Esophagus muscularis mucosa (tissue), 4 donors: ENCODE measurements at regions not wholly inside any gene's neighbourhood (a gene's known extent, or its start where the extent isn't known, plus 50 kb on each side); places are given as distances from the start of the nearest gene placed in this dataset.

ENCODE experiments used
- DNase-seq: peaks from one replicate; pipeline ENCODE4 v3.0.0-alpha.2; 2017; ENCODE audit errors: extremely low spot score
- H3K27ac ChIP-seq, 4 donors: fragments of 200-600 bp; sonication (generic); replicated peaks in 1 of 4; 1 replicate in 3 of 4; 2 replicates in 1 of 4; pipeline ENCODE4 v1.5.1; 2016 to 2019; ENCODE audit warnings: mild to moderate bottlenecking in 1 of 4
- H3K27me3 ChIP-seq, 4 donors: fragments of 200-600 bp; sonication (generic); one replicate each; pipeline versions ENCODE4 v1.5.1 to v1.6.0; 2016 to 2019
- H3K36me3 ChIP-seq, 4 donors: fragments of 200-600 bp; sonication (generic); one replicate each; pipeline ENCODE4 v1.5.1; 2016 to 2019
- H3K4me1 ChIP-seq, 4 donors: fragments of 200-600 bp; sonication (generic); one replicate each; pipeline ENCODE4 v1.5.1; 2016 to 2019
- H3K4me3 ChIP-seq, 4 donors: fragments of 200-600 bp; sonication (generic); 1 replicate in 2 of 4; 2 replicates in 2 of 4; pipeline ENCODE4 v1.5.1; 2016 to 2019; ENCODE audit warnings: mild to moderate bottlenecking in 4 of 4, moderate library complexity in 1 of 4
- H3K9me3 ChIP-seq, 4 donors: fragments of 200-600 bp; sonication (generic); 1 replicate in 3 of 4; 2 replicates in 1 of 4; pipeline ENCODE4 v1.5.1; 2016 to 2019
- CTCF ChIP-seq, 3 experiments: fragments of 200-600 bp in 2 of 3; fragments of 450-650 bp in 1 of 3; sonication (generic) in 2 of 3; IDR thresholded peaks; one replicate each; pipeline ENCODE4 v1.5.1; 2017 to 2019; ENCODE audit warnings: antibody characterized with exemption in 3 of 3, mild to moderate bottlenecking in 2 of 3, moderate library complexity in 1 of 3
- EP300 ChIP-seq: sonication (generic); formaldehyde crosslinking; IDR thresholded peaks from one replicate; pipeline ENCODE4 v1.6.1; 2017; ENCODE audit warnings: antibody characterized with exemption
- POLR2A ChIP-seq: fragments of 450-650 bp; IDR thresholded peaks from one replicate; pipeline ENCODE4 v1.6.1; 2017; ENCODE audit warnings: antibody characterized with exemption, moderate library complexity, mild to moderate bottlenecking, low read depth
- POLR2AphosphoS5 ChIP-seq, 2 donors: sonication (generic); formaldehyde crosslinking; IDR thresholded peaks; one replicate each; pipeline ENCODE4 v1.6.1; 2017; ENCODE audit warnings: antibody characterized with exemption in 2 of 2
- WGBS: methylation state at CpG from one replicate; pipeline ENCODE4 v1.1.5; 2018; 5-methylcytosine and 5-hydroxymethylcytosine counted together
- intact Hi-C: fragments of 100-400 bp; cut with DNase I; formaldehyde crosslinking; loops from one replicate; pipeline ENCODE4 v1.15.1; 2023

- no peak for TF ChIP-seq POLR2A
- TF ChIP-seq EP300: no peak
- no peak for TF ChIP-seq POLR2AphosphoS5 (IDR thresholded peaks at IDR 0.05)
- no peak for TF ChIP-seq CTCF (IDR thresholded peaks at IDR 0.05)
- WGBS: 60% methylated on average over 11 of the region's 11 CpGs
- intact Hi-C loops: no loop called here
- no peaks in the 10 kb centered on the region for H3K4me1 ChIP-seq
- H3K27me3 ChIP-seq: no peaks in the 10 kb centered on the region
- H3K27ac ChIP-seq: no peak overlapping the region
- no peak for DNase-seq
- H3K36me3 ChIP-seq: no peaks in the 10 kb centered on the region
- no peak overlapping the region for H3K4me3 ChIP-seq
- H3K9me3 ChIP-seq: no peaks in the 10 kb centered on the region
Observed at GRCh38 chr6:105545947-105546731, 143.3 kb upstream of the PREP start.

GRCh38 chr6:105545228-105545920 lies 142.5 kb upstream of the PREP start:
- no peaks in the 10 kb centered on the region for H3K9me3 ChIP-seq
- H3K4me1 ChIP-seq: no peaks in the 10 kb centered on the region
- TF ChIP-seq POLR2AphosphoS5 (IDR thresholded peaks at IDR 0.05) (no peak), POLR2A (no peak)
- no peaks in the 10 kb centered on the region for H3K36me3 ChIP-seq
- H3K27me3 ChIP-seq: no peaks in the 10 kb centered on the region
- no peak overlapping the region for H3K4me3 ChIP-seq
- no peak overlapping the region for H3K27ac ChIP-seq
- intact Hi-C loops: no loop called here
- 86% methylated on average over 4 of the region's 4 CpGs for WGBS
- DNase-seq: no peak

GRCh38 chr6:105539911-105540310 lies 137.0 kb upstream of the PREP start:
- Histone ChIP-seq H3K27me3 (no peaks in the 10 kb centered on the region), H3K4me3 (no peak overlapping the region), H3K36me3 (no peaks in the 10 kb centered on the region), H3K27ac (no peak overlapping the region), H3K4me1 (peaks cover 0 to 6% (median 0%) of the 10 kb centered on the region in 4 donors), H3K9me3 (no peaks in the 10 kb centered on the region)
- no peak for DNase-seq
- WGBS: 97% methylated on average over 5 of the region's 5 CpGs
- intact Hi-C loops: no loop called here
- TF ChIP-seq POLR2A (no peak), POLR2AphosphoS5 (IDR thresholded peaks at IDR 0.05) (no peak), CTCF (IDR thresholded peaks at IDR 0.05) (no peak)

- DNase-seq: no peak
- Histone ChIP-seq H3K27me3 (no peaks in the 10 kb centered on the region), H3K9me3 (no peaks in the 10 kb centered on the region), H3K27ac (no peak overlapping the region), H3K4me1 (peaks cover 0 to 6% (median 0%) of the 10 kb centered on the region in 4 donors), H3K4me3 (no peak overlapping the region), H3K36me3 (no peaks in the 10 kb centered on the region)
- 91% methylated on average over 2 of the region's 2 CpGs for WGBS
- intact Hi-C loops: no loop called here
- TF ChIP-seq CTCF (IDR thresholded peaks at IDR 0.05): no peak
- TF ChIP-seq POLR2A: no peak
- TF ChIP-seq POLR2AphosphoS5 (IDR thresholded peaks at IDR 0.05): no peak
- no peak for TF ChIP-seq EP300
Observed at GRCh38 chr6:105537981-105538578, 135.2 kb upstream of the PREP start.

GRCh38 chr6:105536961-105537360 lies 134.1 kb upstream of the PREP start:
- no peaks in the 10 kb centered on the region for H3K27me3 ChIP-seq
- no peaks in the 10 kb centered on the region for H3K9me3 ChIP-seq
- TF ChIP-seq POLR2AphosphoS5 (IDR thresholded peaks at IDR 0.05): no peak
- no peak for TF ChIP-seq POLR2A
- no peak overlapping the region for H3K27ac ChIP-seq
- no peak overlapping the region for H3K4me3 ChIP-seq
- H3K36me3 ChIP-seq: no peaks in the 10 kb centered on the region
- WGBS: 46% methylated on average over 3 of the region's 3 CpGs
- peaks cover 0 to 6% (median 0%) of the 10 kb centered on the region in 4 donors for H3K4me1 ChIP-seq
- no peak for DNase-seq
- intact Hi-C loops: no loop called here
